ENCODE measurements at regions not wholly inside any gene's neighbourhood (a gene's known extent, or its start where the extent isn't known, plus 50 kb on each side); places are given as distances from the start of the nearest gene placed in this dataset.

GRCh38 chr3:62950210-62950609 is 75.0 kb upstream of the CADPS start:
- H4K91ac ChIP-seq (replicated peaks; ENCODE audit: insufficient read length, low read length) = no peak overlapping the region
- H3K9me3 ChIP-seq (ENCODE audit: insufficient read depth in 2 of 2, low read depth in 1 of 2, low read length in 1 of 2) = no peaks in the 10 kb centered on the region
- peak overlapping the region in 1 of 4 experiments; percentile 66; a peak in 1 of 7 replicates for H3K9ac ChIP-seq (replicated peaks in 1 of 4; ENCODE audit: extremely low read depth in 1 of 4, low read depth in 3 of 4, low read length in 3 of 4)
- H4K5ac ChIP-seq (ENCODE audit: insufficient read length, low read depth, low read length) = peak overlapping the region; percentile 25
- no peak overlapping the region for H4K8ac ChIP-seq (ENCODE audit: extremely low read depth, insufficient read depth, low read length)
- no peak overlapping the region for H3K4ac ChIP-seq (replicated peaks; ENCODE audit: insufficient read length, low read depth, low read length)
- no peak overlapping the region; the same call in 1 of the 2 replicates for H3K18ac ChIP-seq (ENCODE audit: extremely low read depth, low read length)
- peak overlapping the region; percentile 9; the same call in 1 of the 2 replicates for H3K27ac ChIP-seq (ENCODE audit: low read depth, low read length)
- peaks cover 2 to 33% (median 13%) of the 10 kb centered on the region in 4 experiments; a peak in 4 of 8 replicates for H3K36me3 ChIP-seq (ENCODE audit: control insufficient read depth in 2 of 4, insufficient read depth in 4 of 4, low read length in 3 of 4)
- H3K27me3 ChIP-seq (replicated peaks in 1 of 4; ENCODE audit: control insufficient read depth in 3 of 4, extremely low read depth in 1 of 4, insufficient read depth in 3 of 4, low read length in 3 of 4) = no peaks in the 10 kb centered on the region
- H3K79me1 ChIP-seq (ENCODE audit: low read depth, low read length) = peaks cover 3% of the 10 kb centered on the region
- no peak overlapping the region for H3K56ac ChIP-seq (replicated peaks; ENCODE audit: insufficient read length, low read depth, low read length)
- ChIA-PET CTCF (ENCODE audit: partially characterized antibody) (interaction anchor here (0.8 to 1.0 kb wide), 2 partner anchors 73 to 77 kb away, joined by 3 read pairs; no protein-coding TSS in a partner anchor), POLR2A (ENCODE audit: partially characterized antibody) (interaction anchor here (0.6 to 3.3 kb wide), 14 partner anchors 8 to 1382 kb away, joined by 3 to 21 read pairs (median 4); no protein-coding TSS in a partner anchor)
- H2AK5ac ChIP-seq (ENCODE audit: low read depth, low read length) = 0 out of 2 replicates have a peak overlapping the region, but pooled peaks have one; percentile 46
- peak; percentile 79 for TF ChIP-seq TBP (IDR thresholded peaks at IDR 0.05; ENCODE audit: low read depth, low read length)
- 0 out of 2 replicates have a peak, but pooled peaks have one; percentile 26 for TF ChIP-seq CHD2 (IDR thresholded peaks at IDR 0.05; ENCODE audit: low read length)
- TF ChIP-seq POLR2AphosphoS5 (IDR thresholded peaks at IDR 0.05; ENCODE audit: low read depth, low read length) = peak; percentile 73; the same call in 1 of the 2 replicates
- peak; percentile 43 to 64; a peak in 2 of 3 replicates for TF ChIP-seq POLR2A (IDR thresholded peaks at IDR 0.05; ENCODE audit: control extremely low read depth in 1 of 2, low read depth in 2 of 2, low read length in 2 of 2)
- peak; percentile 50; the same call in 1 of the 2 replicates for TF ChIP-seq TAF1 (IDR thresholded peaks at IDR 0.05; ENCODE audit: low read depth, low read length)
- TF ChIP-seq CBX5 (IDR thresholded peaks at IDR 0.05; ENCODE audit: low read depth, low read length) = no peak
- no peak for TF ChIP-seq NANOG (IDR thresholded peaks at IDR 0.05; ENCODE audit: insufficient read depth, low read depth, low read length, poor library complexity, severe bottlenecking)
- FAIRE-seq (peak; percentile 39), DNase-seq (ENCODE audit: low read depth in 1 of 2, low spot score in 2 of 2) (no peak)
- no peaks in the 10 kb centered on the region for H4K20me1 ChIP-seq (replicated peaks in 1 of 2; ENCODE audit: control insufficient read depth in 1 of 2, insufficient read depth in 2 of 2, low read length in 2 of 2)
- H3K14ac ChIP-seq (ENCODE audit: insufficient read length) = no peak overlapping the region
- no peak overlapping the region for H2BK120ac ChIP-seq (replicated peaks; ENCODE audit: low read depth, low read length)
- H2BK5ac ChIP-seq (ENCODE audit: low read depth, low read length) = peak overlapping the region; percentile 67; the same call in 1 of the 2 replicates
- H3K23ac ChIP-seq (ENCODE audit: insufficient read length) = no peak overlapping the region
- H3K79me2 ChIP-seq (ENCODE audit: control insufficient read depth in 1 of 2, insufficient read depth in 2 of 2, low read length in 2 of 2) = peaks cover 3 to 29% of the 10 kb centered on the region in 2 experiments; a peak in 3 of 4 replicates
- H2BK12ac ChIP-seq (ENCODE audit: low read depth, low read length) = peak overlapping the region; percentile 81
- H3K4me1 ChIP-seq (replicated peaks in 1 of 4; ENCODE audit: control insufficient read depth in 3 of 4, insufficient read depth in 4 of 4, low read length in 3 of 4) = peaks cover 2 to 9% (median 5%) of the 10 kb centered on the region in 4 experiments; a peak in 5 of 7 replicates
- WGBS, 2 experiments (ENCODE audit: extremely low coverage in 1 of 2, insufficient coverage in 1 of 2, insufficient read length in 1 of 2, insufficient replicate concordance in 2 of 2, low coverage in 1 of 2, low lambda C conversion rate in 2 of 2, missing lambda C conversion rate in 1 of 2) = 34% methylated on average over 4 of the region's 4 CpGs; no CpG with 5 or more reads in 1 of the 2 experiments
- peak overlapping the region; percentile 32 to 64 (median 48) for H3K4me3 ChIP-seq (ENCODE audit: extremely low read depth in 1 of 4, insufficient read depth in 2 of 4, low read depth in 3 of 4, low read length in 4 of 4)
- H3K4me2 ChIP-seq (ENCODE audit: insufficient read depth in 1 of 2, low read depth in 2 of 2, low read length in 2 of 2) = peak overlapping the region; percentile 59 to 88
- no peak overlapping the region for H2AFZ ChIP-seq (ENCODE audit: low read length)
- no peak overlapping the region for H2BK15ac ChIP-seq (ENCODE audit: low read length)
- H2BK20ac ChIP-seq (ENCODE audit: low read length) = no peak overlapping the region
- H3K23me2 ChIP-seq (ENCODE audit: low read depth, low read length) = peaks cover 4% of the 10 kb centered on the region; the same call in 1 of the 2 replicates
